Esophagus muscularis mucosa (tissue), 4 donors: ENCODE measurements at regions not wholly inside any gene's neighbourhood (a gene's known extent, or its start where the extent isn't known, plus 50 kb on each side); places are given as distances from the start of the nearest gene placed in this dataset.

ENCODE experiments used
- DNase-seq: peaks from one replicate; pipeline ENCODE4 v3.0.0-alpha.2; 2017; ENCODE audit errors: extremely low spot score
- H3K27ac ChIP-seq, 4 donors: fragments of 200-600 bp; sonication (generic); replicated peaks in 1 of 4; 1 replicate in 3 of 4; 2 replicates in 1 of 4; pipeline ENCODE4 v1.5.1; 2016 to 2019; ENCODE audit warnings: mild to moderate bottlenecking in 1 of 4
- H3K27me3 ChIP-seq, 4 donors: fragments of 200-600 bp; sonication (generic); one replicate each; pipeline versions ENCODE4 v1.5.1 to v1.6.0; 2016 to 2019
- H3K36me3 ChIP-seq, 4 donors: fragments of 200-600 bp; sonication (generic); one replicate each; pipeline ENCODE4 v1.5.1; 2016 to 2019
- H3K4me1 ChIP-seq, 4 donors: fragments of 200-600 bp; sonication (generic); one replicate each; pipeline ENCODE4 v1.5.1; 2016 to 2019
- H3K4me3 ChIP-seq, 4 donors: fragments of 200-600 bp; sonication (generic); 1 replicate in 2 of 4; 2 replicates in 2 of 4; pipeline ENCODE4 v1.5.1; 2016 to 2019; ENCODE audit warnings: mild to moderate bottlenecking in 4 of 4, moderate library complexity in 1 of 4
- H3K9me3 ChIP-seq, 4 donors: fragments of 200-600 bp; sonication (generic); 1 replicate in 3 of 4; 2 replicates in 1 of 4; pipeline ENCODE4 v1.5.1; 2016 to 2019
- EP300 ChIP-seq: sonication (generic); formaldehyde crosslinking; IDR thresholded peaks from one replicate; pipeline ENCODE4 v1.6.1; 2017; ENCODE audit warnings: antibody characterized with exemption
- POLR2A ChIP-seq: fragments of 450-650 bp; IDR thresholded peaks from one replicate; pipeline ENCODE4 v1.6.1; 2017; ENCODE audit warnings: antibody characterized with exemption, moderate library complexity, mild to moderate bottlenecking, low read depth
- POLR2AphosphoS5 ChIP-seq, 2 donors: sonication (generic); formaldehyde crosslinking; IDR thresholded peaks; one replicate each; pipeline ENCODE4 v1.6.1; 2017; ENCODE audit warnings: antibody characterized with exemption in 2 of 2
- WGBS: methylation state at CpG from one replicate; pipeline ENCODE4 v1.1.5; 2018; 5-methylcytosine and 5-hydroxymethylcytosine counted together
- intact Hi-C: fragments of 100-400 bp; cut with DNase I; formaldehyde crosslinking; loops from one replicate; pipeline ENCODE4 v1.15.1; 2023
- TF ChIP-seq, protein P1 (sequence below), 3 experiments: fragments of 200-600 bp in 2 of 3; fragments of 450-650 bp in 1 of 3; sonication (generic) in 2 of 3; IDR thresholded peaks; one replicate each; pipeline ENCODE4 v1.5.1; 2017 to 2019; ENCODE audit warnings: antibody characterized with exemption in 3 of 3, mild to moderate bottlenecking in 2 of 3, moderate library complexity in 1 of 3

DNA sequence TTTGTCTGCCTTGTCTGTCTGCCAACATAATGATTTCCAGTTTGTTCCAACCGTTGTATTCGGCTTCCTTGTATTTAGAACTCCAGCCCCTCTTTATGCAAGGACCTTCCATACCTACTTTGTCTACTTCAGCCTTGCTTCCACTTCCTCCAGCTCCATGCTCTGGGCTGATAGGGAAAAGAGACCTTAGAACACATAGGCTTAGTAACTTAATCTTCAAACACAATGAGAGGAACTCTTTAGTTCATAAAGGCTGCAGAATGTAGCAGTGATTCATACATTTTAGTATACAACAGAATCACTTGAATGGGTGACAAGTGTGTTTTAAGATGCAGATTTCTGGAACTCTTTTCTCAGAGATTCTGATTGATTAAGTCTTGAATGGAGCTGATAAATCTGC, 102.8 kb upstream of the IFNE start:
- intact Hi-C loops: no loop called here
- Histone ChIP-seq H3K27me3 (no peaks in the 10 kb centered on the region), H3K36me3 (no peaks in the 10 kb centered on the region), H3K4me1 (no peaks in the 10 kb centered on the region), H3K4me3 (no peak overlapping the region), H3K27ac (no peak overlapping the region), H3K9me3 (no peaks in the 10 kb centered on the region)
- DNase-seq: no peak
- no peak for TF ChIP-seq POLR2A
- TF ChIP-seq, protein P1, sequence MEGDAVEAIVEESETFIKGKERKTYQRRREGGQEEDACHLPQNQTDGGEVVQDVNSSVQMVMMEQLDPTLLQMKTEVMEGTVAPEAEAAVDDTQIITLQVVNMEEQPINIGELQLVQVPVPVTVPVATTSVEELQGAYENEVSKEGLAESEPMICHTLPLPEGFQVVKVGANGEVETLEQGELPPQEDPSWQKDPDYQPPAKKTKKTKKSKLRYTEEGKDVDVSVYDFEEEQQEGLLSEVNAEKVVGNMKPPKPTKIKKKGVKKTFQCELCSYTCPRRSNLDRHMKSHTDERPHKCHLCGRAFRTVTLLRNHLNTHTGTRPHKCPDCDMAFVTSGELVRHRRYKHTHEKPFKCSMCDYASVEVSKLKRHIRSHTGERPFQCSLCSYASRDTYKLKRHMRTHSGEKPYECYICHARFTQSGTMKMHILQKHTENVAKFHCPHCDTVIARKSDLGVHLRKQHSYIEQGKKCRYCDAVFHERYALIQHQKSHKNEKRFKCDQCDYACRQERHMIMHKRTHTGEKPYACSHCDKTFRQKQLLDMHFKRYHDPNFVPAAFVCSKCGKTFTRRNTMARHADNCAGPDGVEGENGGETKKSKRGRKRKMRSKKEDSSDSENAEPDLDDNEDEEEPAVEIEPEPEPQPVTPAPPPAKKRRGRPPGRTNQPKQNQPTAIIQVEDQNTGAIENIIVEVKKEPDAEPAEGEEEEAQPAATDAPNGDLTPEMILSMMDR (IDR thresholded peaks at IDR 0.05): no peak
- TF ChIP-seq POLR2AphosphoS5 (IDR thresholded peaks at IDR 0.05): no peak
- no peak for TF ChIP-seq EP300
- 78% methylated on average over 2 of the region's 2 CpGs for WGBS

DNA sequence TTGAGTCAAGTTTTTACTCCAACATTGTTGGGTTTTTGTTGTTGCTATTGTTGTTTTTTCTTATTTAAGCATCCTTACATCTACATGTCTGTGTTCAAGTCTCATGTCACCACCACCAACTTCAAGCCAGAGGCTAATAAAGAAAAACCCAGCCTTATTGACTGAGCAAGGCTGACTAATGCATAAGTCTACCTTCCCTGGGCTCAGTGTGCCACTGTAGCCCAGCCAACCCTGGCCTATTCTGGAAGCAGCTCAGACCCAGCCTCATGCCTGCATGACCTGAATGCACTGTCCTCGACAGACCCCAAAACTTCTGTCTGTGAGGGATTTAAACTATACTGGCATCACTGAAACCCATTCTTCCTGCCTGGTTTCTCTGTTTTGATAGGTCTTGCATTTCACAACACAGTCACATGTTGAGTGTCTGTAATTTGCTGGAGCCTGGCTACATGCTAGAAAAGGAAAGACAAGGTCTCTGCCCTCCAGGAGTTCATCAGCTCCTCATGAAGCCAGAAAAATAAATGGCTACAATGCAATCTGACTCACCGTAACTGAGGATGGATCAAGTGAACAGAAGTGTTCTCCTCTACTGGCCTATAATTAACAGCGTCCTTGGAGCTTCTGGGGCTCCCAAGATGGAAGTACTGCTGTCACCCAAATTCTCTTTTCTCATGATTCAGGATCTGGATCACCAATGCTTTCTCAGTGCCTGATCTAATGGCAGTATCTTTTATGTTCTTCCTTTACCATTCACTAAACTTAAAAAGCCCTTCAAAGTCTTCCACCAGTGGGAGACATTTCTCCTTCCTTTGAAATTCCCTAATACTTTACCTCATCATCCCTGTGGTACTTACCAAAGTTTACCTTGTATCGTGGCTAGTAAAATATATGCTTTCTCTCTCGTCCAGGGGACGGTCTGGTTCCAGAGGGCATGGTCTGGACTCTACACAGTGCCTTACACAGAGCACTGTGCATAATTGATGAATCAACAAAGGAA, 103.9 kb upstream of the IFNE start:
- intact Hi-C loops: no loop called here

GRCh38 chr9:21589344-21590056, 107.4 kb upstream of the IFNE start:
- H3K36me3 ChIP-seq: no peaks in the 10 kb centered on the region
- no peaks in the 10 kb centered on the region for H3K27me3 ChIP-seq
- H3K9me3 ChIP-seq: no peaks in the 10 kb centered on the region
- no peaks in the 10 kb centered on the region for H3K4me1 ChIP-seq
- TF ChIP-seq, protein P1 (IDR thresholded peaks at IDR 0.05): no peak
- TF ChIP-seq POLR2AphosphoS5 (IDR thresholded peaks at IDR 0.05): no peak
- 77% methylated on average over 8 of the region's 8 CpGs for WGBS
- no peak overlapping the region for H3K27ac ChIP-seq
- no peak overlapping the region for H3K4me3 ChIP-seq
- intact Hi-C loops: no loop called here
- no peak for DNase-seq

More for the DNA sequence above, 103.9 kb upstream of the IFNE start:
- no peaks in the 10 kb centered on the region for H3K9me3 ChIP-seq
- TF ChIP-seq EP300 (no peak), POLR2A (no peak), POLR2AphosphoS5 (IDR thresholded peaks at IDR 0.05) (no peak)
- TF ChIP-seq, protein P1 (IDR thresholded peaks at IDR 0.05): no peak
- H3K36me3 ChIP-seq: no peaks in the 10 kb centered on the region
- no peaks in the 10 kb centered on the region for H3K27me3 ChIP-seq
- no peaks in the 10 kb centered on the region for H3K4me1 ChIP-seq
- no peak for DNase-seq
- 75% methylated on average over 6 of the region's 6 CpGs for WGBS
- H3K4me3 ChIP-seq: no peak overlapping the region
- no peak overlapping the region for H3K27ac ChIP-seq

GRCh38 chr9:21590058-21590996, 108.2 kb upstream of the IFNE start:
- Histone ChIP-seq H3K27ac (no peak overlapping the region), H3K9me3 (no peaks in the 10 kb centered on the region), H3K4me3 (no peak overlapping the region), H3K27me3 (no peaks in the 10 kb centered on the region), H3K36me3 (no peaks in the 10 kb centered on the region), H3K4me1 (no peaks in the 10 kb centered on the region)
- intact Hi-C loops: no loop called here
- no peak for TF ChIP-seq EP300
- TF ChIP-seq POLR2AphosphoS5 (IDR thresholded peaks at IDR 0.05): no peak
- TF ChIP-seq, protein P1 (IDR thresholded peaks at IDR 0.05): no peak
- no peak for DNase-seq
- 92% methylated on average over 2 of the region's 2 CpGs for whole genome bisulfite sequencing
